ENCODE measurements at regions not wholly inside any gene's neighbourhood (a gene's known extent, or its start where the extent isn't known, plus 50 kb on each side); places are given as distances from the start of the nearest gene placed in this dataset.

DNA sequence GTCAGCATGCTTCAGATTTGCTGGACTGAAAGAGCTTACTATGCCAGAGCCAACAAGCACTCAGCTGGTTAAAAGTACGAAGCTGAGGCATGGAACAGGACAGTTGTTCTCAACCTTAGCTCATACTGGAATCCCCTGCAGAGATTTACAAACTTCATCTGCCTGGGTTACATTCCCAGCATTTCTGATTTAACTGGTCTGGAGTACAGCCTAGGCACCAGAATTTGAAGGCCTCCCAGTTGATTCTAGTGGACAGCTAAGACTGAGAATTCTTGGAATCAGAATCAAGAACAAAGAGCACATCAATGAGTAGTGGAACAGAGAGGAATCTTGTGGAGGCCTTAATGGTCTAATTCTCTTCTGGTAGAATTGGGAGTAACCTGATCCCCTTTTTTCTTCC, 298.2 kb upstream of the NXPH2 start:
- TF ChIP-seq MXI1 (IDR thresholded peaks at IDR 0.05; ENCODE audit: low read depth, low read length): no peak
- TF ChIP-seq ZNF311 (CRISPR knock-in tag; IDR thresholded peaks at IDR 0.05): no peak
- no peak for TF ChIP-seq HSF4 (CRISPR knock-in tag; IDR thresholded peaks at IDR 0.05; ENCODE audit: borderline replicate concordance)
- TF ChIP-seq RAD21 (CRISPR knock-in tag; conservative IDR thresholded peaks at IDR 0.05 in 1 of 2, IDR thresholded peaks at IDR 0.05 in 1 of 2): no peak
- TF ChIP-seq, protein P1, sequence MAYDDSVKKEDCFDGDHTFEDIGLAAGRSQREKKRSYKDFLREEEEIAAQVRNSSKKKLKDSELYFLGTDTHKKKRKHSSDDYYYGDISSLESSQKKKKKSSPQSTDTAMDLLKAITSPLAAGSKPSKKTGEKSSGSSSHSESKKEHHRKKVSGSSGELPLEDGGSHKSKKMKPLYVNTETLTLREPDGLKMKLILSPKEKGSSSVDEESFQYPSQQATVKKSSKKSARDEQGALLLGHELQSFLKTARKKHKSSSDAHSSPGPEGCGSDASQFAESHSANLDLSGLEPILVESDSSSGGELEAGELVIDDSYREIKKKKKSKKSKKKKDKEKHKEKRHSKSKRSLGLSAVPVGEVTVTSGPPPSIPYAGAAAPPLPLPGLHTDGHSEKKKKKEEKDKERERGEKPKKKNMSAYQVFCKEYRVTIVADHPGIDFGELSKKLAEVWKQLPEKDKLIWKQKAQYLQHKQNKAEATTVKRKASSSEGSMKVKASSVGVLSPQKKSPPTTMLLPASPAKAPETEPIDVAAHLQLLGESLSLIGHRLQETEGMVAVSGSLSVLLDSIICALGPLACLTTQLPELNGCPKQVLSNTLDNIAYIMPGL (CRISPR knock-in tag; IDR thresholded peaks at IDR 0.05): no peak
- TF ChIP-seq, protein P2, sequence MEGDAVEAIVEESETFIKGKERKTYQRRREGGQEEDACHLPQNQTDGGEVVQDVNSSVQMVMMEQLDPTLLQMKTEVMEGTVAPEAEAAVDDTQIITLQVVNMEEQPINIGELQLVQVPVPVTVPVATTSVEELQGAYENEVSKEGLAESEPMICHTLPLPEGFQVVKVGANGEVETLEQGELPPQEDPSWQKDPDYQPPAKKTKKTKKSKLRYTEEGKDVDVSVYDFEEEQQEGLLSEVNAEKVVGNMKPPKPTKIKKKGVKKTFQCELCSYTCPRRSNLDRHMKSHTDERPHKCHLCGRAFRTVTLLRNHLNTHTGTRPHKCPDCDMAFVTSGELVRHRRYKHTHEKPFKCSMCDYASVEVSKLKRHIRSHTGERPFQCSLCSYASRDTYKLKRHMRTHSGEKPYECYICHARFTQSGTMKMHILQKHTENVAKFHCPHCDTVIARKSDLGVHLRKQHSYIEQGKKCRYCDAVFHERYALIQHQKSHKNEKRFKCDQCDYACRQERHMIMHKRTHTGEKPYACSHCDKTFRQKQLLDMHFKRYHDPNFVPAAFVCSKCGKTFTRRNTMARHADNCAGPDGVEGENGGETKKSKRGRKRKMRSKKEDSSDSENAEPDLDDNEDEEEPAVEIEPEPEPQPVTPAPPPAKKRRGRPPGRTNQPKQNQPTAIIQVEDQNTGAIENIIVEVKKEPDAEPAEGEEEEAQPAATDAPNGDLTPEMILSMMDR (IDR thresholded peaks at IDR 0.05 in 2 of 3, conservative IDR thresholded peaks at IDR 0.05 in 1 of 3; ENCODE audit: insufficient read depth in 2 of 3, low read depth in 1 of 3, low read length in 3 of 3): no peak
- TF ChIP-seq FOXA3 (CRISPR knock-in tag; conservative IDR thresholded peaks at IDR 0.05 in 1 of 2, IDR thresholded peaks at IDR 0.05 in 1 of 2): no peak
- no peak for TF ChIP-seq MAFF (IDR thresholded peaks at IDR 0.05; ENCODE audit: low read length)
- TF ChIP-seq ZNF436 (CRISPR knock-in tag; IDR thresholded peaks at IDR 0.05): no peak
